ENCODE measurements at regions not wholly inside any gene's neighbourhood (a gene's known extent, or its start where the extent isn't known, plus 50 kb on each side); places are given as distances from the start of the nearest gene placed in this dataset.

DNA sequence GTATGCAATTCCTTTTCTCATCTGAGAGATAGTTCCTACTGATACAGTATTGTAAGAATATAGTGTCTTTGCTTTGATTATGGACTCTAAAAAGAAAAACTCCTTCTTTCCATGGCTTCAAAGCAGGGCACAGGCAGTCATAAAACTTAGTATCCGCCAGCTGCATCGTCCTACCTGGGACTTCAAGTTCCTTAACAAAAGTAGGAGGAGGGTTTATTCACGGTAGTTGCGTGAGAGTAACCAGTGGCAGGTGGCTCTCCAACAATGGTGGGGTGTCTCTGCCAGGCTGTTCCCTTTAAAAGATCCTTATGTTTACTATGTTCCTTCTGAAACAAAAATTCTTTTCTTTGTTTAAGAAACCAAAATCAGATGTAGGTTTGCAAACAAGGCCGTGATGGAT is 173.5 kb upstream of the DMAC1 start:
- Mint-ChIP-seq H3K9me3 (ENCODE audit: low read depth, unreplicated experiment) (peaks cover 6% of the 10 kb centered on the region), H3K27me3 (ENCODE audit: unreplicated experiment) (no peaks in the 10 kb centered on the region), H3K4me1 (ENCODE audit: low read depth, unreplicated experiment) (no peaks in the 10 kb centered on the region), H3K4me3 (ENCODE audit: low read depth, unreplicated experiment) (no peak overlapping the region), H3K36me3 (ENCODE audit: insufficient read depth, unreplicated experiment) (peaks cover under 1% of the 10 kb centered on the region), H3K27ac (ENCODE audit: unreplicated experiment) (no peak overlapping the region)
- TF ChIP-seq, protein P1, sequence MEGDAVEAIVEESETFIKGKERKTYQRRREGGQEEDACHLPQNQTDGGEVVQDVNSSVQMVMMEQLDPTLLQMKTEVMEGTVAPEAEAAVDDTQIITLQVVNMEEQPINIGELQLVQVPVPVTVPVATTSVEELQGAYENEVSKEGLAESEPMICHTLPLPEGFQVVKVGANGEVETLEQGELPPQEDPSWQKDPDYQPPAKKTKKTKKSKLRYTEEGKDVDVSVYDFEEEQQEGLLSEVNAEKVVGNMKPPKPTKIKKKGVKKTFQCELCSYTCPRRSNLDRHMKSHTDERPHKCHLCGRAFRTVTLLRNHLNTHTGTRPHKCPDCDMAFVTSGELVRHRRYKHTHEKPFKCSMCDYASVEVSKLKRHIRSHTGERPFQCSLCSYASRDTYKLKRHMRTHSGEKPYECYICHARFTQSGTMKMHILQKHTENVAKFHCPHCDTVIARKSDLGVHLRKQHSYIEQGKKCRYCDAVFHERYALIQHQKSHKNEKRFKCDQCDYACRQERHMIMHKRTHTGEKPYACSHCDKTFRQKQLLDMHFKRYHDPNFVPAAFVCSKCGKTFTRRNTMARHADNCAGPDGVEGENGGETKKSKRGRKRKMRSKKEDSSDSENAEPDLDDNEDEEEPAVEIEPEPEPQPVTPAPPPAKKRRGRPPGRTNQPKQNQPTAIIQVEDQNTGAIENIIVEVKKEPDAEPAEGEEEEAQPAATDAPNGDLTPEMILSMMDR (IDR thresholded peaks at IDR 0.05; ENCODE audit: unreplicated experiment), result no peak
- intact Hi-C loops (cut with micrococcal nuclease; ENCODE audit: unreplicated experiment), result no loop called here
- no TSS peak for BruUV-seq (replicated peaks)
- DNase-seq, result no peak
- CTCF ChIA-PET, result no interaction called here

GRCh38 chr9:7970681-7971330 is 171.2 kb upstream of the DMAC1 start:
- intact Hi-C loops (cut with micrococcal nuclease; ENCODE audit: unreplicated experiment), result no loop called here
- BruUV-seq (replicated peaks), result no TSS peak
- H3K4me3 Mint-ChIP-seq (ENCODE audit: low read depth, unreplicated experiment), result no peak overlapping the region
- DNase-seq, result no peak
- H3K4me1 Mint-ChIP-seq (ENCODE audit: low read depth, unreplicated experiment), result no peaks in the 10 kb centered on the region
- no peak overlapping the region for H3K27ac Mint-ChIP-seq (ENCODE audit: unreplicated experiment)
- H3K9me3 Mint-ChIP-seq (ENCODE audit: low read depth, unreplicated experiment), result peaks cover 3% of the 10 kb centered on the region
- TF ChIP-seq, protein P1 (IDR thresholded peaks at IDR 0.05; ENCODE audit: unreplicated experiment), result no peak
- H3K27me3 Mint-ChIP-seq (ENCODE audit: unreplicated experiment), result no peaks in the 10 kb centered on the region
- CTCF ChIA-PET, result no interaction called here
- H3K36me3 Mint-ChIP-seq (ENCODE audit: insufficient read depth, unreplicated experiment), result peaks cover 5% of the 10 kb centered on the region

DNA sequence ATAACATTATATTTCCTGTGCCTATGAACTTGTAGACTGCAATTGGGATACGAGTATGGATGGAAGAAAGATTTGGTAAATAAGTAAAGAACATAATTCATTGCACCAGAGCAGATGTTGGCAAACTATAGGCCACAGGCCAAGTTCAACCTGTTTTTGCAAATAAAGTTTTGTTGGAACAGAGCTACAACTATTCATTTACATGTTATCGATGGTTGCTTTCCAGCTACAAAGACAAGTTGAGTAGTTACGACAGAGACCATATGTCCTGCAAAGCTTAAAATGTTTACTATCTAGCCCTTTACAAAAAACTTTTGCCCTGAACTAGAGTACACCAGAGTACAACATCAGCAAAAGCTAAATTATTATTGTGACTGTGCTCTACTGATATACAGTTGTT is 169.1 kb upstream of the DMAC1 start:
- CTCF ChIA-PET, result no interaction called here
- H3K4me1 Mint-ChIP-seq (ENCODE audit: low read depth, unreplicated experiment), result no peaks in the 10 kb centered on the region
- peaks cover 5% of the 10 kb centered on the region for H3K36me3 Mint-ChIP-seq (ENCODE audit: insufficient read depth, unreplicated experiment)
- TF ChIP-seq, protein P1 (IDR thresholded peaks at IDR 0.05; ENCODE audit: unreplicated experiment), result no peak
- DNase-seq, result no peak
- H3K27ac Mint-ChIP-seq (ENCODE audit: unreplicated experiment), result no peak overlapping the region
- H3K9me3 Mint-ChIP-seq (ENCODE audit: low read depth, unreplicated experiment), result no peaks in the 10 kb centered on the region
- BruUV-seq (replicated peaks), result no TSS peak
- intact Hi-C loops (cut with micrococcal nuclease; ENCODE audit: unreplicated experiment), result no loop called here
- H3K4me3 Mint-ChIP-seq (ENCODE audit: low read depth, unreplicated experiment), result no peak overlapping the region
- H3K27me3 Mint-ChIP-seq (ENCODE audit: unreplicated experiment), result no peaks in the 10 kb centered on the region

- no peak overlapping the region for H3K4me3 Mint-ChIP-seq (ENCODE audit: low read depth, unreplicated experiment)
- no peaks in the 10 kb centered on the region for H3K9me3 Mint-ChIP-seq (ENCODE audit: low read depth, unreplicated experiment)
- peak; percentile 21 for DNase-seq
These were observed 168.3 kb upstream of the DMAC1 start for GRCh38 chr9:7967851-7968250.

More at GRCh38 chr9:7967851-7968250, 168.3 kb upstream of the DMAC1 start:
- TF ChIP-seq, protein P1 (IDR thresholded peaks at IDR 0.05; ENCODE audit: unreplicated experiment), result no peak
- BruUV-seq (replicated peaks), result no TSS peak
- CTCF ChIA-PET, result no interaction called here
- Mint-ChIP-seq H3K36me3 (ENCODE audit: insufficient read depth, unreplicated experiment) (peaks cover 5% of the 10 kb centered on the region), H3K27me3 (ENCODE audit: unreplicated experiment) (no peaks in the 10 kb centered on the region), H3K4me1 (ENCODE audit: low read depth, unreplicated experiment) (no peaks in the 10 kb centered on the region), H3K27ac (ENCODE audit: unreplicated experiment) (peak overlapping the region; percentile 70)
- intact Hi-C loops (cut with micrococcal nuclease; ENCODE audit: unreplicated experiment), result no loop called here

Measured in Calu3 (cell line).